22Rv1 (cell line): ENCODE measurements at regions not wholly inside any gene's neighbourhood (a gene's known extent, or its start where the extent isn't known, plus 50 kb on each side); places are given as distances from the start of the nearest gene placed in this dataset.

Experiments
- ZFX ChIP-seq: fragments of 450-650 bp; IDR thresholded peaks from 2 replicates; pipeline ENCODE4 v1.6.1; 2017; ENCODE audit warnings: antibody characterized with exemption, borderline replicate concordance
- TF ChIP-seq, protein P1 (sequence below): fragments of 450-650 bp; IDR thresholded peaks from 2 replicates; pipeline ENCODE4 v1.5.1; 2017; ENCODE audit warnings: mild to moderate bottlenecking

- TF ChIP-seq, protein P1, sequence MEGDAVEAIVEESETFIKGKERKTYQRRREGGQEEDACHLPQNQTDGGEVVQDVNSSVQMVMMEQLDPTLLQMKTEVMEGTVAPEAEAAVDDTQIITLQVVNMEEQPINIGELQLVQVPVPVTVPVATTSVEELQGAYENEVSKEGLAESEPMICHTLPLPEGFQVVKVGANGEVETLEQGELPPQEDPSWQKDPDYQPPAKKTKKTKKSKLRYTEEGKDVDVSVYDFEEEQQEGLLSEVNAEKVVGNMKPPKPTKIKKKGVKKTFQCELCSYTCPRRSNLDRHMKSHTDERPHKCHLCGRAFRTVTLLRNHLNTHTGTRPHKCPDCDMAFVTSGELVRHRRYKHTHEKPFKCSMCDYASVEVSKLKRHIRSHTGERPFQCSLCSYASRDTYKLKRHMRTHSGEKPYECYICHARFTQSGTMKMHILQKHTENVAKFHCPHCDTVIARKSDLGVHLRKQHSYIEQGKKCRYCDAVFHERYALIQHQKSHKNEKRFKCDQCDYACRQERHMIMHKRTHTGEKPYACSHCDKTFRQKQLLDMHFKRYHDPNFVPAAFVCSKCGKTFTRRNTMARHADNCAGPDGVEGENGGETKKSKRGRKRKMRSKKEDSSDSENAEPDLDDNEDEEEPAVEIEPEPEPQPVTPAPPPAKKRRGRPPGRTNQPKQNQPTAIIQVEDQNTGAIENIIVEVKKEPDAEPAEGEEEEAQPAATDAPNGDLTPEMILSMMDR = no peak
- TF ChIP-seq ZFX = no peak
Observed at GRCh38 chr12:38409511-38409910, 92.9 kb downstream of the ALG10B start.
